ENCODE measurements at regions not wholly inside any gene's neighbourhood (a gene's known extent, or its start where the extent isn't known, plus 50 kb on each side); places are given as distances from the start of the nearest gene placed in this dataset.

- no peak overlapping the region for H3K27ac ChIP-seq
- no peak for TF ChIP-seq ZFX (IDR thresholded peaks at IDR 0.05)
- TF ChIP-seq, protein P1, sequence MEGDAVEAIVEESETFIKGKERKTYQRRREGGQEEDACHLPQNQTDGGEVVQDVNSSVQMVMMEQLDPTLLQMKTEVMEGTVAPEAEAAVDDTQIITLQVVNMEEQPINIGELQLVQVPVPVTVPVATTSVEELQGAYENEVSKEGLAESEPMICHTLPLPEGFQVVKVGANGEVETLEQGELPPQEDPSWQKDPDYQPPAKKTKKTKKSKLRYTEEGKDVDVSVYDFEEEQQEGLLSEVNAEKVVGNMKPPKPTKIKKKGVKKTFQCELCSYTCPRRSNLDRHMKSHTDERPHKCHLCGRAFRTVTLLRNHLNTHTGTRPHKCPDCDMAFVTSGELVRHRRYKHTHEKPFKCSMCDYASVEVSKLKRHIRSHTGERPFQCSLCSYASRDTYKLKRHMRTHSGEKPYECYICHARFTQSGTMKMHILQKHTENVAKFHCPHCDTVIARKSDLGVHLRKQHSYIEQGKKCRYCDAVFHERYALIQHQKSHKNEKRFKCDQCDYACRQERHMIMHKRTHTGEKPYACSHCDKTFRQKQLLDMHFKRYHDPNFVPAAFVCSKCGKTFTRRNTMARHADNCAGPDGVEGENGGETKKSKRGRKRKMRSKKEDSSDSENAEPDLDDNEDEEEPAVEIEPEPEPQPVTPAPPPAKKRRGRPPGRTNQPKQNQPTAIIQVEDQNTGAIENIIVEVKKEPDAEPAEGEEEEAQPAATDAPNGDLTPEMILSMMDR (conservative IDR thresholded peaks at IDR 0.05), result no peak
These were observed 267.4 kb downstream of the ALG10 start for GRCh38 chr12:34289431-34290380.

- H3K27ac ChIP-seq, result no peak overlapping the region
- TF ChIP-seq ZFX (IDR thresholded peaks at IDR 0.05), result no peak
- TF ChIP-seq, protein P1 (conservative IDR thresholded peaks at IDR 0.05), result no peak
These were observed 268.2 kb downstream of the ALG10 start for GRCh38 chr12:34290381-34290995.

GRCh38 chr12:34291001-34291400 lies 268.7 kb downstream of the ALG10 start:
- no peak overlapping the region for H3K27ac ChIP-seq
- no peak for TF ChIP-seq ZFX (IDR thresholded peaks at IDR 0.05)
- TF ChIP-seq, protein P1 (conservative IDR thresholded peaks at IDR 0.05), result no peak

GRCh38 chr12:34291426-34291901 lies 269.2 kb downstream of the ALG10 start:
- no peak overlapping the region for H3K27ac ChIP-seq
- TF ChIP-seq, protein P1 (conservative IDR thresholded peaks at IDR 0.05), result no peak
- no peak for TF ChIP-seq ZFX (IDR thresholded peaks at IDR 0.05)

DNA sequence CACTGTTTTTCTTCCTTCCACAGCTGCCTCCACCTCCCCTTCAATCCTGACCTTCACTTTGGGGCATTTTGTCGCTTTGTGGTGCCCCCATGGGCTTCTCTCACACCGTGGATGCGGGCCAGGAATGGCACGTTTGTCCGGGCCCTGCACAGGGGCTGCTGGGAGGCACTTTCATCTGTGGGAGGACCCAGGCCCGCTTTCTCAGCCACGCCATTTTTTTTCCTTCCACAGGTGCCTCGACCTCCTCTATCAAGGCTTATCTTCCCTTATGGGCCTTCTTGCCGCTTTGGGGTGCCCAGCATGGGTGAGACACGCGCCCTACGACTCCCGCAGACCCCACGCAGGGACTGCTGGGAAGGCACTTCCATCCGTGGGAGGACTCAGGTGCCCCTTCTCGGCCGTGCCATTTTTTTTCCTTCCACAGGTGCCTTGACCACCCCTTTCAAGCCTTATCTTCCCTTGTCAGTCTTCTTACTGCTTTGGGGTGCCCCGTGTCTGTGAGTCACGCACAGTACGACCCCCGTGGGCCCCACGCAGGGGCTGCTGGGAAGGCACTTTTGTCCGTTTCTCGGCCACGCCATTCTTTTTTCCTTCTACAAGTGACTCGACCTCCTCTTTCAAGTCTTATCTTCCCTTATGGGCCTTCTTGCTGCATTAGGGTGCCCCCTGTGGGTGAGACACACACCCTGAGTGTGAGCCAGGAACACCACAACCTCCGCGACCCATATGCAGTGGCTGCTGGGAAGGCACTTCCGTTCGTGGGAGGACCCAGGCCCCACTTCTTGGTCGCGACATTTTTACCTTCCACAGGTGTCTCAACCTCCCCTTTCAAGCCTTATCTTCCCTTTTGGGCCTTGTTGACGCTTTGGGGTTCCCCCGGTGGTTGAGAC lies 270.7 kb downstream of the ALG10 start:
- TF ChIP-seq, protein P1 (conservative IDR thresholded peaks at IDR 0.05), result peak; percentile 51
- no peak for TF ChIP-seq ZFX (IDR thresholded peaks at IDR 0.05)
- no peak overlapping the region for H3K27ac ChIP-seq

GRCh38 chr12:34294137-34294536 lies 271.8 kb downstream of the ALG10 start:
- no peak for TF ChIP-seq ZFX (IDR thresholded peaks at IDR 0.05)
- TF ChIP-seq, protein P1 (conservative IDR thresholded peaks at IDR 0.05), result no peak
- H3K27ac ChIP-seq, result no peak overlapping the region
